ENCODE measurements at regions not wholly inside any gene's neighbourhood (a gene's known extent, or its start where the extent isn't known, plus 50 kb on each side); places are given as distances from the start of the nearest gene placed in this dataset.

GRCh38 chr2:125642032-125642431 is 1013.9 kb upstream of the GYPC start:
- TF ChIP-seq CTCF (conservative IDR thresholded peaks at IDR 0.05; ENCODE audit: low read depth, low read length) (no peak), EZH2 (IDR thresholded peaks at IDR 0.05; ENCODE audit: low read length, unreplicated experiment) (no peak), EZH2phosphoT487 (IDR thresholded peaks at IDR 0.05; ENCODE audit: borderline replicate concordance, low read length) (no peak)
